BLaER1 (cell line): ENCODE measurements at regions not wholly inside any gene's neighbourhood (a gene's known extent, or its start where the extent isn't known, plus 50 kb on each side); places are given as distances from the start of the nearest gene placed in this dataset.

ENCODE experiments used
- H3K27ac ChIP-seq: shearing (Covaris generic); formaldehyde crosslinking; 2 replicates; pipeline ENCODE4 v1.8.1; 2022
- H3K27me3 ChIP-seq: shearing (Covaris generic); formaldehyde crosslinking; 2 replicates; pipeline ENCODE4 v1.8.1; 2022
- H3K36me3 ChIP-seq: shearing (Covaris generic); formaldehyde crosslinking; 2 replicates; pipeline ENCODE4 v1.8.1; 2022
- H3K4me1 ChIP-seq: shearing (Covaris generic); formaldehyde crosslinking; 2 replicates; pipeline ENCODE4 v1.8.1; 2022
- H3K4me2 ChIP-seq: shearing (Covaris generic); formaldehyde crosslinking; 2 replicates; pipeline ENCODE4 v1.8.1; 2022
- H3K4me3 ChIP-seq: shearing (Covaris generic); formaldehyde crosslinking; 2 replicates; pipeline ENCODE4 v1.8.1; 2022
- H3K9ac ChIP-seq: shearing (Covaris generic); formaldehyde crosslinking; 2 replicates; pipeline ENCODE4 v1.8.1; 2022
- H3K9me3 ChIP-seq: shearing (Covaris generic); formaldehyde crosslinking; 2 replicates; pipeline ENCODE4 v1.8.1; 2022
- H4K20me1 ChIP-seq: shearing (Covaris generic); formaldehyde crosslinking; 2 replicates; pipeline ENCODE4 v1.8.1; 2022
- Cebpa-rat ChIP-seq: shearing (Covaris generic); IDR thresholded peaks from 2 replicates; pipeline ENCODE4 v1.8.1; 2022

- Histone ChIP-seq H3K9ac (no peak overlapping the region), H3K4me3 (no peak overlapping the region), H3K27ac (no peak overlapping the region), H3K36me3 (no peaks in the 10 kb centered on the region), H3K27me3 (no peaks in the 10 kb centered on the region), H3K9me3 (no peaks in the 10 kb centered on the region), H4K20me1 (no peaks in the 10 kb centered on the region), H3K4me2 (no peak overlapping the region), H3K4me1 (no peaks in the 10 kb centered on the region)
- no peak for TF ChIP-seq Cebpa-rat
Observed at GRCh38 chr11:104432526-104432925, 268.6 kb upstream of the PDGFD start.

DNA sequence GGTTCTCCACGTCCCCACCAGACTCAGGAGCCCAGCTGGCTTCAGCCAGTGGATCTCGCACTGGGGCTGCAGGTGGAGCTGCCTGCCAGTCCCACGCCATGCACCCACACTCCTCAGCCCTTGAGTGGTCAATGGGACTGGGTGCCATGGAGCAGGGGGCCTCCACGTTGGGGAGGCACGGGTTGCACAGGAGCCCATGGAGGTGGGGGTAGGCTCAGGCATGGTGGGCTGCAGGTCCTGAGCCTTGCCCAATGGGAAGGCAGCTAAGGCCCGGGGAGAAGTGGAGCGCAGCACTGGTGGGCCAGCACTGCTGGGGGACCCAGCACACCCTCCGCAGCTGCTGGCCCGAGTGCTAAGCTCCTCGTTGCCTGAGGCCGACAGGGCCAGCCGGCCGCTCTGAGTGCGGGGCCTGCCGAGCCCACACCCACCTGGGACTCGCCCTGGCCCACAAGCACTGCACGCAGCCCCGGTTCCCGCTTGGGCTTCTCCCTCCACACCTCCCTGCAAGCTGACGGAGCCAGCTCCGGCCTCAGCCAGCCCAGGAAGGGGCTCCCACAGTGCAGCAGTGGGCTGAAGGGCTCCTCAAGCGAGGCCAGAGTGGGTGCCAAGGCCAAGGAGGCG, 258.5 kb upstream of the PDGFD start:
- Histone ChIP-seq H3K9ac (no peak overlapping the region), H3K27me3 (no peaks in the 10 kb centered on the region), H4K20me1 (no peaks in the 10 kb centered on the region), H3K9me3 (peaks cover 6% of the 10 kb centered on the region; the same call in 1 of the 2 replicates), H3K4me2 (no peak overlapping the region), H3K4me1 (no peaks in the 10 kb centered on the region), H3K27ac (no peak overlapping the region), H3K4me3 (no peak overlapping the region), H3K36me3 (no peaks in the 10 kb centered on the region)
- no peak for TF ChIP-seq Cebpa-rat

GRCh38 chr11:104410336-104410735, 246.4 kb upstream of the PDGFD start:
- TF ChIP-seq Cebpa-rat, result no peak
- no peaks in the 10 kb centered on the region for H3K36me3 ChIP-seq
- no peak overlapping the region for H3K4me2 ChIP-seq
- H3K9me3 ChIP-seq, result peaks cover 3% of the 10 kb centered on the region; the same call in 1 of the 2 replicates
- no peak overlapping the region for H3K9ac ChIP-seq
- no peaks in the 10 kb centered on the region for H3K27me3 ChIP-seq
- H4K20me1 ChIP-seq, result no peaks in the 10 kb centered on the region
- H3K4me3 ChIP-seq, result no peak overlapping the region
- H3K4me1 ChIP-seq, result peaks cover 7% of the 10 kb centered on the region
- H3K27ac ChIP-seq, result no peak overlapping the region

GRCh38 chr11:104408630-104409029, 244.7 kb upstream of the PDGFD start:
- no peak overlapping the region for H3K4me3 ChIP-seq
- H3K4me2 ChIP-seq, result no peak overlapping the region
- TF ChIP-seq Cebpa-rat, result no peak
- H3K36me3 ChIP-seq, result no peaks in the 10 kb centered on the region
- H3K9ac ChIP-seq, result no peak overlapping the region
- peaks cover 3% of the 10 kb centered on the region; the same call in 1 of the 2 replicates for H3K9me3 ChIP-seq
- H4K20me1 ChIP-seq, result no peaks in the 10 kb centered on the region
- no peaks in the 10 kb centered on the region for H3K27me3 ChIP-seq
- no peak overlapping the region for H3K27ac ChIP-seq
- peaks cover 7% of the 10 kb centered on the region for H3K4me1 ChIP-seq

DNA sequence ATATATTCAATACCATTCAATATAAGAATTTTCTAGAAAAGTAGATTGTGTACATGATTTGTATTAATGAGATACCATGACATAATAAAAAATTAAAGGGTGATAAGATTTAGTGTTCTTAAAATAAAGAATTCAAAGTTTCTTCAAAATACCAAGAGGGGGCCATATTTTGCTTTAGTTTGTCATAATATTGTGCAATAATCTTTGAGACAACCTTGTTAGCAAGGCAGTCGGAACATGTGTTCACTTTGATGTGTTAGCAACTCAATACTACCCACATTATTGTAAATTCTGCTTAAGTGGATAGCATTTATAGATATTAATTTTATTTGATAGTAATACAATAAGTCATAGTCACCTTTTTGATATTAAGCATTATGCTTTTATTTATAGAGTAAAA, 241.3 kb upstream of the PDGFD start:
- Histone ChIP-seq H3K4me2 (no peak overlapping the region), H3K4me1 (peaks cover 13% of the 10 kb centered on the region), H3K4me3 (no peak overlapping the region), H3K27me3 (no peaks in the 10 kb centered on the region), H4K20me1 (no peaks in the 10 kb centered on the region), H3K9me3 (no peaks in the 10 kb centered on the region), H3K27ac (no peak overlapping the region), H3K36me3 (no peaks in the 10 kb centered on the region), H3K9ac (no peak overlapping the region)
- no peak for TF ChIP-seq Cebpa-rat

DNA sequence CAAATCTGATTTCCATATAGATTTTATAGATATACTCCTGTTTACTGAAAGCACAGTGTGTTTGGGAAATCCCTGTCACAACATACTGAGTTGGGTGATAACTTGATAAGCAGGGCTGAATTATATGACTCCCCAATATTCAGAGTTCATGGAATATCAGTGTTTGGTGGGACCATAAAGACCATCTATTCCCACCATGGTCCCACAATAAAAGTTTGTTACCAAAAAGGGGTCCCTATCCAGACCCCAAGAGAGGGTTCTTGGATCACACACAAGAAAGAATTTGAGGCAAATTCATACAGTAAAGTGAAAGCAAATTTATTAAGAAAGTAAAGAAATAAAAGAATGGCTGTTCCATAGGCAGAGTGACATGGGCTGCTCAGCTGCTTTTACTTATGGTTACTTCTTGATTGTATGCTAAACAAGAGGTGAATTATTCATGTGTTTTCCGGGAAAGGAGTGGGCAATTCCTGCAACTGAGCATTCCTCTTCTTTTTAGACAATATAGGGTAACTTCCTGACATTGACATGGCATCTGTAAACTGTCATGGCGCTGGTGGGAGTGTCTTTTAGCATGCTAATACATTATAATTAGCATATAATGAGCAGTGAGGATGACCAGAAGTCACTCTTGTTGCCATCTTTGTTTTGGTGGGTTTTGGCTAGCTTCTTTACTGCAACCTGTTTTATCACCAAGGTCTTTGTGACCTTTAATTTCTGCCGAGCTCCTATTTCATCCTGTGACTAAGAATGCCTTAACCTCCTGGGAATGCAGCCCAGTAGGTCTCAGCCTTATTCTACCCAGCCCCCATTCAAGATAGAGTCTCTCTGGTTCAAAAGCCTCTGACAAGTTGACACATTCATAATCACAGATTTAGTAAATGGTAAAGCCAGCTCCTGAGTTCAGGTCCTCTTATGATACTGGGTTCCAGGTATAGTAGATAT, 240.6 kb upstream of the PDGFD start:
- TF ChIP-seq Cebpa-rat, result no peak
- Histone ChIP-seq H3K27ac (no peak overlapping the region), H3K4me1 (peaks cover 13% of the 10 kb centered on the region), H3K4me2 (no peak overlapping the region), H4K20me1 (no peaks in the 10 kb centered on the region), H3K36me3 (no peaks in the 10 kb centered on the region), H3K4me3 (no peak overlapping the region), H3K27me3 (no peaks in the 10 kb centered on the region), H3K9me3 (no peaks in the 10 kb centered on the region), H3K9ac (no peak overlapping the region)

- H3K4me2 ChIP-seq, result no peak overlapping the region
- no peak overlapping the region for H3K27ac ChIP-seq
Observed at GRCh38 chr11:104402812-104403521, 239.0 kb upstream of the PDGFD start.

GRCh38 chr11:104394508-104394907, 230.6 kb upstream of the PDGFD start:
- Histone ChIP-seq H3K4me3 (no peak overlapping the region), H3K9ac (no peak overlapping the region), H3K4me2 (no peak overlapping the region), H3K27ac (no peak overlapping the region), H3K27me3 (no peaks in the 10 kb centered on the region), H3K4me1 (no peaks in the 10 kb centered on the region), H4K20me1 (no peaks in the 10 kb centered on the region), H3K9me3 (no peaks in the 10 kb centered on the region), H3K36me3 (no peaks in the 10 kb centered on the region)
- TF ChIP-seq Cebpa-rat, result no peak

More at GRCh38 chr11:104402812-104403521, 239.0 kb upstream of the PDGFD start:
- Histone ChIP-seq H4K20me1 (no peaks in the 10 kb centered on the region), H3K4me3 (no peak overlapping the region), H3K9ac (no peak overlapping the region), H3K4me1 (peaks cover 13% of the 10 kb centered on the region), H3K36me3 (no peaks in the 10 kb centered on the region), H3K27me3 (no peaks in the 10 kb centered on the region), H3K9me3 (no peaks in the 10 kb centered on the region)
- no peak for TF ChIP-seq Cebpa-rat

GRCh38 chr11:104390651-104391050, 226.7 kb upstream of the PDGFD start:
- no peaks in the 10 kb centered on the region for H3K9me3 ChIP-seq
- no peaks in the 10 kb centered on the region for H4K20me1 ChIP-seq
- no peak overlapping the region for H3K27ac ChIP-seq
- H3K4me3 ChIP-seq, result no peak overlapping the region
- TF ChIP-seq Cebpa-rat, result no peak
- no peak overlapping the region for H3K9ac ChIP-seq
- H3K27me3 ChIP-seq, result no peaks in the 10 kb centered on the region
- no peaks in the 10 kb centered on the region for H3K36me3 ChIP-seq
- H3K4me2 ChIP-seq, result no peak overlapping the region
- no peaks in the 10 kb centered on the region for H3K4me1 ChIP-seq

DNA sequence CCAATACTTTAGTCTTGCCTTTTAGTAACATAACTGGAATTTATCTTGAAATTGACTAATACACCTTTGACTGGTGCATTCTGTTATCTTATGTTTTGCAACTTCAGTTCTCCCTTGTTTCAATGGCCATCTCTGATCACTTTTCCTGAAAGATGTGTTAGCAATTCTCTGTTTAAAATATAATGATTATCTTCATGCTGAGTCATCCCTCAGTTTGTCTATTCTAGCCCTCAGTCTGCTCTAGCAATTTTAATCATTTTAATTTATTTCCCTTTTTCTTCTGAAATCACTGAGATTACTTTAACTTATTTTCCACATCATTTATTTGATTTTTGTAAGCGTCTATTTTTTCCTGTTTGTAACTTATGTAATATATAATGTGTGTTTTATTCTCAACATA, 221.9 kb upstream of the PDGFD start:
- Histone ChIP-seq H3K4me2 (no peak overlapping the region), H3K9me3 (no peaks in the 10 kb centered on the region), H3K4me1 (no peaks in the 10 kb centered on the region), H3K9ac (no peak overlapping the region), H3K4me3 (no peak overlapping the region), H3K27ac (no peak overlapping the region), H3K36me3 (no peaks in the 10 kb centered on the region), H4K20me1 (no peaks in the 10 kb centered on the region), H3K27me3 (no peaks in the 10 kb centered on the region)
- no peak for TF ChIP-seq Cebpa-rat
